ENCODE measurements at regions not wholly inside any gene's neighbourhood (a gene's known extent, or its start where the extent isn't known, plus 50 kb on each side); places are given as distances from the start of the nearest gene placed in this dataset.
A peak's percentile ranks its signal among the peaks of the same experiment; 100 is the strongest.
"Not testable (repeated sequence)": the region's sequence is repeated elsewhere in the genome, so short reads cannot be mapped to it uniquely, and the experiment has no call there.

GRCh38 chr9:7653262-7653661 lies 146.3 kb downstream of the DMAC1 start:
- H3K4me3 ChIP-seq: no peak overlapping the region
- no peak for TF ChIP-seq CTCF (IDR thresholded peaks at IDR 0.05)
- H3K27me3 ChIP-seq: no peaks in the 10 kb centered on the region
- no peaks in the 10 kb centered on the region for H3K9me3 ChIP-seq
- DNase-seq: no peak
- H3K36me3 ChIP-seq: no peaks in the 10 kb centered on the region
- intact Hi-C loops (cut with DNase I; ENCODE audit: low total_unique reads): no loop called here
- no peaks in the 10 kb centered on the region for H3K4me1 ChIP-seq
- no peak overlapping the region for H3K27ac ChIP-seq

DNA sequence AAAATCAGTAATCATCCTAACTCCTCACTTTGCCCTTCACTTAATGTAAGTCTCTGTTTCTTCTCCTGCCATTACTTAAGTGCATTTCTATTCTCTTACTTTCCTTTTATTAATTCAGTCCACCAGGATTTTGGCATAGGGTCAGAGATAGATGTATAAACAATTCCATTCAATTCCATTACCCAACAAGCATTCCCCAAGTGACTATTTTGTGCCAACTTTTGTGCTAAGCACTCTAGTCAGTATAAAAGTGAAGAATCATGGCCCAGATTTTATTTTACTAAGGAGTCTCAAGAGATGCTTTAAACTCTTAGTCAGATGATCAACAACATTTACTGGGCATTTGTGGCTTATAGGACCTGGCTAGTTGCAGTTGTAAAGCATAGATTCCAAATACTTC lies 159.3 kb downstream of the DMAC1 start:
- no peak overlapping the region for H3K4me3 ChIP-seq
- intact Hi-C loops (cut with DNase I; ENCODE audit: low total_unique reads): no loop called here
- TF ChIP-seq CTCF (IDR thresholded peaks at IDR 0.05): no peak
- H3K9me3 ChIP-seq: no peaks in the 10 kb centered on the region
- H3K4me1 ChIP-seq: peaks cover 0 to 33% (median 11%) of the 10 kb centered on the region in 4 donors
- H3K27ac ChIP-seq: peak overlapping the region in 1 of 2 donors; percentile 23
- DNase-seq: no peak
- H3K27me3 ChIP-seq: no peaks in the 10 kb centered on the region
- no peaks in the 10 kb centered on the region for H3K36me3 ChIP-seq

GRCh38 chr9:7639471-7639870 lies 160.1 kb downstream of the DMAC1 start:
- no peak for DNase-seq
- Histone ChIP-seq H3K27me3 (no peaks in the 10 kb centered on the region), H3K36me3 (no peaks in the 10 kb centered on the region), H3K27ac (no peak overlapping the region), H3K4me3 (no peak overlapping the region), H3K9me3 (no peaks in the 10 kb centered on the region), H3K4me1 (peaks cover 0 to 33% (median 11%) of the 10 kb centered on the region in 4 donors)
- TF ChIP-seq CTCF (IDR thresholded peaks at IDR 0.05): no peak
- intact Hi-C loops (cut with DNase I; ENCODE audit: low total_unique reads): no loop called here

DNA sequence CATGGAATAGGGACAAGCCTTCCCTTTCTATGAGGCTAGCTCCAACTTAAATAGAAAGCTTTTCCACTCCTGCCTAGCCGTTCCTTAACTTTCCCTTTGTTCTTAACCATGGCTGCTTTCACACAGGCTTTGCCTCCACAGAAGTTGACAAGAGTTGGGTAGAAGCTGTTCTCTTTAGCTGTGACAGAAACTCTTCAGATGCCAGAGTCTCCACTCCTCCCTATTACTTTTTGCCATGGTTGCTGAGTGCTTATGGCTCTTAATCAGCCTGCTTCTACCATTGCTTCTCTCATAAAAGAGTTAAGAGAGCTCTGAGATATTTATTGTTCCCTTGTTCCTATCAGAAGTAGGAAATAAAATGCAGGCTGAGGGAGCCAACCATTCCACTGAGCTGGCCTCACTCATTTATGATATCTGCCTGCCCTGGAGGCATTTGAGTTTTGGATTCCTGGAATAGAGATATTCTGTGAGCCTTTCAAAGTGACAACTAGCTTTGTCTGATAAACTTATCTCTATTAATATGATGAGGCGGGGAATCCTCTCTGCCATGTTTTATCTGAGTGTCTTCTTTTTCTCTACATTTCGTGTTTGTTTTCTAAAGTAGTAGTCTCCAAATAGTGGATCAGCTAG lies 162.6 kb downstream of the DMAC1 start:
- no peak for DNase-seq
- TF ChIP-seq CTCF (IDR thresholded peaks at IDR 0.05): no peak
- H3K9me3 ChIP-seq: no peaks in the 10 kb centered on the region
- H3K27me3 ChIP-seq: no peaks in the 10 kb centered on the region
- H3K27ac ChIP-seq: peak overlapping the region; percentile 7 to 28
- no peak overlapping the region for H3K4me3 ChIP-seq
- intact Hi-C loops (cut with DNase I; ENCODE audit: low total_unique reads): no loop called here
- H3K4me1 ChIP-seq: peaks cover 0 to 33% (median 11%) of the 10 kb centered on the region in 4 donors
- no peaks in the 10 kb centered on the region for H3K36me3 ChIP-seq

- Histone ChIP-seq H3K27me3 (no peaks in the 10 kb centered on the region), H3K36me3 (no peaks in the 10 kb centered on the region), H3K4me3 (no peak overlapping the region), H3K27ac (peak overlapping the region in 1 of 2 donors; percentile 7), H3K9me3 (no peaks in the 10 kb centered on the region), H3K4me1 (peaks cover 0 to 33% (median 11%) of the 10 kb centered on the region in 4 donors)
- no peak for TF ChIP-seq CTCF (IDR thresholded peaks at IDR 0.05)
- intact Hi-C loops (cut with DNase I; ENCODE audit: low total_unique reads): no loop called here
- DNase-seq: no peak
Observed at GRCh38 chr9:7636309-7636708, 163.3 kb downstream of the DMAC1 start.

GRCh38 chr9:7626571-7627029 lies 173.0 kb downstream of the DMAC1 start:
- intact Hi-C loops (cut with DNase I; ENCODE audit: low total_unique reads): not testable (repeated sequence)

More at GRCh38 chr9:7626571-7627029, 173.0 kb downstream of the DMAC1 start:
- H3K4me3 ChIP-seq, H3K36me3 ChIP-seq, H3K27me3 ChIP-seq, H3K4me1 ChIP-seq, H3K9me3 ChIP-seq, DNase-seq, H3K27ac ChIP-seq: not testable (repeated sequence)

Measured in tibial artery (tissue), 4 donors.